ENCODE measurements at regions not wholly inside any gene's neighbourhood (a gene's known extent, or its start where the extent isn't known, plus 50 kb on each side); places are given as distances from the start of the nearest gene placed in this dataset.

- DNase-seq (ENCODE audit: low spot score), result no peak
Observed at GRCh38 chr20:59431014-59431413, 130.6 kb downstream of the EDN3 start.

GRCh38 chr20:59434960-59435359, 134.5 kb downstream of the EDN3 start:
- no peak for DNase-seq (ENCODE audit: low spot score)

- DNase-seq (ENCODE audit: low spot score), result no peak
Observed at GRCh38 chr20:59435518-59435917, 135.1 kb downstream of the EDN3 start.

GRCh38 chr20:59437601-59438031, 137.2 kb downstream of the EDN3 start:
- no peak for DNase-seq (ENCODE audit: low spot score)

- no peak for DNase-seq (ENCODE audit: low spot score)
Observed at GRCh38 chr20:59438201-59438600, 137.8 kb downstream of the EDN3 start.

- no peak for DNase-seq (ENCODE audit: low spot score)
Observed at GRCh38 chr20:59439243-59439642, 138.8 kb downstream of the EDN3 start.

- peak; percentile 57 for DNase-seq (ENCODE audit: low spot score)
Observed at GRCh38 chr20:59441306-59441705, 140.9 kb downstream of the EDN3 start.

- DNase-seq (ENCODE audit: low spot score), result no peak
Observed at GRCh38 chr20:59441860-59442810, 141.7 kb downstream of the EDN3 start.

GRCh38 chr20:59443550-59443949, 143.1 kb downstream of the EDN3 start:
- no peak for DNase-seq (ENCODE audit: low spot score)

- no peak for DNase-seq (ENCODE audit: low spot score)
Observed at GRCh38 chr20:59446376-59446775, 146.0 kb downstream of the EDN3 start.

GRCh38 chr20:59448196-59448595, 147.8 kb downstream of the EDN3 start:
- DNase-seq (ENCODE audit: low spot score), result no peak

GRCh38 chr20:59448851-59449444, 148.5 kb downstream of the EDN3 start:
- DNase-seq (ENCODE audit: low spot score), result no peak

- no peak for DNase-seq (ENCODE audit: low spot score)
Observed at GRCh38 chr20:59451066-59451630, 150.7 kb downstream of the EDN3 start.

GRCh38 chr20:59451641-59452040, 151.2 kb downstream of the EDN3 start:
- peak; percentile 4 for DNase-seq (ENCODE audit: low spot score)

- DNase-seq (ENCODE audit: low spot score), result no peak
Observed at GRCh38 chr20:59452856-59453255, 151.5 kb upstream of the PHACTR3 start.

GRCh38 chr20:59453759-59454560, 150.4 kb upstream of the PHACTR3 start:
- DNase-seq (ENCODE audit: low spot score), result no peak

GRCh38 chr20:59455402-59456341, 148.7 kb upstream of the PHACTR3 start:
- DNase-seq (ENCODE audit: low spot score), result no peak

- DNase-seq (ENCODE audit: low spot score), result no peak
Observed at GRCh38 chr20:59456342-59457279, 147.7 kb upstream of the PHACTR3 start.

- DNase-seq (ENCODE audit: low spot score), result no peak
Observed at GRCh38 chr20:59458645-59459044, 145.7 kb upstream of the PHACTR3 start.
